ENCODE measurements at regions not wholly inside any gene's neighbourhood (a gene's known extent, or its start where the extent isn't known, plus 50 kb on each side); places are given as distances from the start of the nearest gene placed in this dataset.

GRCh38 chr15:77817434-77817833 is 184.7 kb upstream of the LINGO1 start:
- H3K27me3 ChIP-seq: peaks cover 63% of the 10 kb centered on the region
- H3K4me1 ChIP-seq: peaks cover 7% of the 10 kb centered on the region
- H3K4me3 ChIP-seq: no peak overlapping the region
- H3K4me2 ChIP-seq: no peak overlapping the region
- no peak overlapping the region for H3K9ac ChIP-seq
- H3K27ac ChIP-seq: no peak overlapping the region
- H3K36me3 ChIP-seq: no peaks in the 10 kb centered on the region
- H3K9me3 ChIP-seq: no peaks in the 10 kb centered on the region
- no peak for TF ChIP-seq Cebpa-rat (IDR thresholded peaks at IDR 0.05)
- H4K20me1 ChIP-seq: peaks cover 51% of the 10 kb centered on the region; the same call in 1 of the 2 replicates

GRCh38 chr15:77816983-77817382 is 184.3 kb upstream of the LINGO1 start:
- Histone ChIP-seq H3K4me3 (no peak overlapping the region), H3K9me3 (no peaks in the 10 kb centered on the region), H3K4me2 (no peak overlapping the region), H3K27ac (no peak overlapping the region), H3K36me3 (no peaks in the 10 kb centered on the region), H3K4me1 (peaks cover 12% of the 10 kb centered on the region), H3K9ac (no peak overlapping the region), H3K27me3 (peaks cover 60% of the 10 kb centered on the region), H4K20me1 (peaks cover 49% of the 10 kb centered on the region; the same call in 1 of the 2 replicates)
- no peak for TF ChIP-seq Cebpa-rat (IDR thresholded peaks at IDR 0.05)

- Histone ChIP-seq H3K27ac (no peak overlapping the region), H3K27me3 (peaks cover 41% of the 10 kb centered on the region), H3K9me3 (no peaks in the 10 kb centered on the region), H3K4me2 (no peak overlapping the region), H3K4me3 (no peak overlapping the region), H3K36me3 (no peaks in the 10 kb centered on the region), H3K9ac (no peak overlapping the region), H3K4me1 (peaks cover 21% of the 10 kb centered on the region), H4K20me1 (peaks cover 31% of the 10 kb centered on the region; the same call in 1 of the 2 replicates)
- no peak for TF ChIP-seq Cebpa-rat (IDR thresholded peaks at IDR 0.05)
Observed at GRCh38 chr15:77815015-77815414, 182.3 kb upstream of the LINGO1 start.

- Histone ChIP-seq H3K9ac (no peak overlapping the region), H3K36me3 (no peaks in the 10 kb centered on the region), H3K4me3 (no peak overlapping the region), H3K27ac (no peak overlapping the region), H3K27me3 (peaks cover 17% of the 10 kb centered on the region), H3K9me3 (no peaks in the 10 kb centered on the region), H4K20me1 (peaks cover 11% of the 10 kb centered on the region; the same call in 1 of the 2 replicates), H3K4me2 (peak overlapping the region; percentile 59), H3K4me1 (peaks cover 34% of the 10 kb centered on the region)
- no peak for TF ChIP-seq Cebpa-rat (IDR thresholded peaks at IDR 0.05)
Observed at GRCh38 chr15:77812664-77813063, 180.0 kb upstream of the LINGO1 start.

GRCh38 chr15:77811270-77811669 is 178.6 kb upstream of the LINGO1 start:
- no peak overlapping the region for H3K27ac ChIP-seq
- H3K4me3 ChIP-seq: no peak overlapping the region
- no peak overlapping the region for H3K4me2 ChIP-seq
- H3K4me1 ChIP-seq: peaks cover 34% of the 10 kb centered on the region
- peaks cover 6% of the 10 kb centered on the region; the same call in 1 of the 2 replicates for H4K20me1 ChIP-seq
- no peak for TF ChIP-seq Cebpa-rat (IDR thresholded peaks at IDR 0.05)
- no peak overlapping the region for H3K9ac ChIP-seq
- H3K27me3 ChIP-seq: peaks cover 3% of the 10 kb centered on the region; the same call in 1 of the 2 replicates
- no peaks in the 10 kb centered on the region for H3K9me3 ChIP-seq
- H3K36me3 ChIP-seq: no peaks in the 10 kb centered on the region

- Histone ChIP-seq H3K36me3 (no peaks in the 10 kb centered on the region), H3K4me3 (no peak overlapping the region), H4K20me1 (no peaks in the 10 kb centered on the region), H3K4me1 (peaks cover 34% of the 10 kb centered on the region), H3K4me2 (peak overlapping the region; percentile 41; the same call in 1 of the 2 replicates), H3K9ac (no peak overlapping the region), H3K27ac (no peak overlapping the region), H3K27me3 (no peaks in the 10 kb centered on the region), H3K9me3 (no peaks in the 10 kb centered on the region)
- no peak for TF ChIP-seq Cebpa-rat (IDR thresholded peaks at IDR 0.05)
Observed at GRCh38 chr15:77810130-77810571, 177.4 kb upstream of the LINGO1 start.

- no peaks in the 10 kb centered on the region for H3K36me3 ChIP-seq
- H3K4me2 ChIP-seq: peak overlapping the region; percentile 41; the same call in 1 of the 2 replicates
- peaks cover 34% of the 10 kb centered on the region for H3K4me1 ChIP-seq
- no peaks in the 10 kb centered on the region for H3K9me3 ChIP-seq
- no peak overlapping the region for H3K4me3 ChIP-seq
- no peak for TF ChIP-seq Cebpa-rat (IDR thresholded peaks at IDR 0.05)
- no peak overlapping the region for H3K27ac ChIP-seq
- H3K27me3 ChIP-seq: no peaks in the 10 kb centered on the region
- H4K20me1 ChIP-seq: no peaks in the 10 kb centered on the region
- H3K9ac ChIP-seq: no peak overlapping the region
Observed at GRCh38 chr15:77808581-77809177, 176.0 kb upstream of the LINGO1 start.

GRCh38 chr15:77808075-77808474 is 175.4 kb upstream of the LINGO1 start:
- H3K9me3 ChIP-seq: no peaks in the 10 kb centered on the region
- no peak overlapping the region for H3K27ac ChIP-seq
- H3K9ac ChIP-seq: no peak overlapping the region
- H3K36me3 ChIP-seq: no peaks in the 10 kb centered on the region
- no peaks in the 10 kb centered on the region for H4K20me1 ChIP-seq
- H3K4me3 ChIP-seq: no peak overlapping the region
- no peaks in the 10 kb centered on the region for H3K27me3 ChIP-seq
- no peak overlapping the region for H3K4me2 ChIP-seq
- TF ChIP-seq Cebpa-rat (IDR thresholded peaks at IDR 0.05): no peak
- H3K4me1 ChIP-seq: peaks cover 33% of the 10 kb centered on the region

- Histone ChIP-seq H3K9me3 (no peaks in the 10 kb centered on the region), H4K20me1 (no peaks in the 10 kb centered on the region), H3K4me3 (no peak overlapping the region), H3K4me2 (no peak overlapping the region), H3K27ac (no peak overlapping the region), H3K36me3 (no peaks in the 10 kb centered on the region), H3K27me3 (no peaks in the 10 kb centered on the region), H3K4me1 (peaks cover 28% of the 10 kb centered on the region), H3K9ac (no peak overlapping the region)
- no peak for TF ChIP-seq Cebpa-rat (IDR thresholded peaks at IDR 0.05)
Observed at GRCh38 chr15:77807611-77808010, 174.9 kb upstream of the LINGO1 start.

GRCh38 chr15:77807115-77807514 is 174.4 kb upstream of the LINGO1 start:
- Histone ChIP-seq H3K27ac (no peak overlapping the region), H3K4me1 (peaks cover 23% of the 10 kb centered on the region), H3K36me3 (no peaks in the 10 kb centered on the region), H4K20me1 (no peaks in the 10 kb centered on the region), H3K9me3 (no peaks in the 10 kb centered on the region), H3K27me3 (no peaks in the 10 kb centered on the region), H3K4me3 (no peak overlapping the region), H3K9ac (no peak overlapping the region), H3K4me2 (no peak overlapping the region)
- TF ChIP-seq Cebpa-rat (IDR thresholded peaks at IDR 0.05): no peak
